Esophagus mucosa (tissue), 1 donor: ENCODE measurements at regions not wholly inside any gene's neighbourhood (a gene's known extent, or its start where the extent isn't known, plus 50 kb on each side); places are given as distances from the start of the nearest gene placed in this dataset.

Experiments used
- ATAC-seq: fragments of 200-7000 bp; cut with Tn5 transposase; one replicate; pipeline ENCODE4 v1.9.1; 2020
- donor health status: DM: yes; HTN: yes; CAD: no.

- ATAC-seq = no peak
These were observed 195.6 kb downstream of the ZNF326 start for GRCh38 chr1:90190523-90190922.

GRCh38 chr1:90189889-90190288, 195.0 kb downstream of the ZNF326 start:
- ATAC-seq = no peak

GRCh38 chr1:90187323-90187585, 192.3 kb downstream of the ZNF326 start:
- ATAC-seq = no peak

- no peak for ATAC-seq
These were observed 191.8 kb downstream of the ZNF326 start for GRCh38 chr1:90186506-90187322.

- ATAC-seq = no peak
These were observed 181.6 kb downstream of the ZNF326 start for GRCh38 chr1:90176530-90176929.

- ATAC-seq = no peak
These were observed 180.7 kb downstream of the ZNF326 start for GRCh38 chr1:90175490-90176167.

GRCh38 chr1:90174246-90174645, 179.3 kb downstream of the ZNF326 start:
- ATAC-seq = peak; percentile 17

GRCh38 chr1:90162216-90162615, 167.3 kb downstream of the ZNF326 start:
- peak; percentile 81 for ATAC-seq

- no peak for ATAC-seq
These were observed 166.7 kb downstream of the ZNF326 start for GRCh38 chr1:90161625-90162024.

GRCh38 chr1:90155721-90156487, 161.0 kb downstream of the ZNF326 start:
- ATAC-seq = no peak

GRCh38 chr1:90154711-90155110, 159.8 kb downstream of the ZNF326 start:
- ATAC-seq = no peak

- ATAC-seq = no peak
These were observed 154.2 kb downstream of the ZNF326 start for GRCh38 chr1:90149101-90149500.

- no peak for ATAC-seq
These were observed 152.2 kb downstream of the ZNF326 start for GRCh38 chr1:90147093-90147492.

- ATAC-seq = no peak
These were observed 149.9 kb downstream of the ZNF326 start for GRCh38 chr1:90144820-90145219.

- no peak for ATAC-seq
These were observed 148.7 kb downstream of the ZNF326 start for GRCh38 chr1:90143591-90143990.

- ATAC-seq = no peak
These were observed 147.8 kb downstream of the ZNF326 start for GRCh38 chr1:90142697-90143096.

- ATAC-seq = no peak
These were observed 144.9 kb downstream of the ZNF326 start for GRCh38 chr1:90139837-90140236.

- no peak for ATAC-seq
These were observed 140.4 kb downstream of the ZNF326 start for GRCh38 chr1:90135286-90135685.

- ATAC-seq = no peak
These were observed 139.5 kb downstream of the ZNF326 start for GRCh38 chr1:90134175-90134955.

- ATAC-seq = no peak
These were observed 138.2 kb downstream of the ZNF326 start for GRCh38 chr1:90133133-90133532.

- ATAC-seq = no peak
These were observed 137.4 kb downstream of the ZNF326 start for GRCh38 chr1:90132306-90132705.

- no peak for ATAC-seq
These were observed 132.5 kb downstream of the ZNF326 start for GRCh38 chr1:90127288-90127953.
